ENCODE measurements at regions not wholly inside any gene's neighbourhood (a gene's known extent, or its start where the extent isn't known, plus 50 kb on each side); places are given as distances from the start of the nearest gene placed in this dataset.

- Histone ChIP-seq H3K27me3 (ENCODE audit: insufficient read depth) (no peaks in the 10 kb centered on the region), H3K9me2 (no peaks in the 10 kb centered on the region), H4K20me1 (ENCODE audit: insufficient read depth) (no peaks in the 10 kb centered on the region), H3K79me2 (ENCODE audit: insufficient read depth) (no peaks in the 10 kb centered on the region), H3K9me3 (no peaks in the 10 kb centered on the region), H3K9ac (no peak overlapping the region), H3K4me2 (no peak overlapping the region), H3K27ac (ENCODE audit: low read depth in 2 of 2, low read length in 1 of 2) (no peak overlapping the region), H2AFZ (ENCODE audit: low read depth) (no peak overlapping the region), H3K36me3 (replicated peaks in 1 of 2; ENCODE audit: control insufficient read depth in 1 of 2, insufficient read depth in 2 of 2, low read length in 1 of 2) (no peaks in the 10 kb centered on the region), H3F3A (replicated peaks; ENCODE audit: insufficient read depth) (no peaks in the 10 kb centered on the region), H3K4me1 (ENCODE audit: control insufficient read depth in 1 of 2, insufficient read depth in 2 of 2, low read depth in 1 of 2, low read length in 1 of 2) (no peaks in the 10 kb centered on the region), H3K4me3 (ENCODE audit: low read depth in 2 of 2, low read length in 1 of 2) (no peak overlapping the region)
- ChIA-PET CTCF (interaction anchor here (0.5 to 4.5 kb wide), 3 partner anchors 10 to 907 kb away, joined by 3 to 30 read pairs (median 4); no protein-coding TSS in a partner anchor), POLR2A (no interaction called here)
- DNase-seq, result no peak
- TF ChIP-seq NFIC (IDR thresholded peaks at IDR 0.05; ENCODE audit: borderline replicate concordance) (no peak), RXRA (IDR thresholded peaks at IDR 0.05; ENCODE audit: borderline replicate concordance, low read depth) (no peak), RAD21 (IDR thresholded peaks at IDR 0.05; ENCODE audit: low read length) (no peak), EP300 (IDR thresholded peaks at IDR 0.05; ENCODE audit: borderline replicate concordance in 1 of 2, low read depth in 1 of 2, low read length in 1 of 2) (no peak), SMC3 (IDR thresholded peaks at IDR 0.05; ENCODE audit: low read depth, low read length) (no peak), IRF3 (IDR thresholded peaks at IDR 0.05; ENCODE audit: low read depth, low read length) (no peak), MXI1 (IDR thresholded peaks at IDR 0.05; ENCODE audit: low read depth, low read length) (no peak)
- WGBS (ENCODE audit: low lambda C conversion rate), result 31% methylated on average over 14 of the region's 14 CpGs
Measured at GRCh38 chr20:61118429-61119224, 133.4 kb upstream of the CDH4 start.

GRCh38 chr20:61119273-61119672 is 132.8 kb upstream of the CDH4 start:
- Histone ChIP-seq H3K4me1 (ENCODE audit: control insufficient read depth in 1 of 2, insufficient read depth in 2 of 2, low read depth in 1 of 2, low read length in 1 of 2) (no peaks in the 10 kb centered on the region), H3K4me3 (ENCODE audit: low read depth in 2 of 2, low read length in 1 of 2) (no peak overlapping the region), H3K79me2 (ENCODE audit: insufficient read depth) (no peaks in the 10 kb centered on the region), H3K4me2 (no peak overlapping the region), H3K36me3 (replicated peaks in 1 of 2; ENCODE audit: control insufficient read depth in 1 of 2, insufficient read depth in 2 of 2, low read length in 1 of 2) (no peaks in the 10 kb centered on the region), H3F3A (replicated peaks; ENCODE audit: insufficient read depth) (no peaks in the 10 kb centered on the region), H2AFZ (ENCODE audit: low read depth) (no peak overlapping the region), H4K20me1 (ENCODE audit: insufficient read depth) (no peaks in the 10 kb centered on the region), H3K27ac (ENCODE audit: low read depth in 2 of 2, low read length in 1 of 2) (no peak overlapping the region), H3K9me3 (no peaks in the 10 kb centered on the region), H3K9me2 (no peaks in the 10 kb centered on the region), H3K9ac (no peak overlapping the region), H3K27me3 (ENCODE audit: insufficient read depth) (no peaks in the 10 kb centered on the region)
- 45% methylated on average over 10 of the region's 10 CpGs for WGBS (ENCODE audit: low lambda C conversion rate)
- ChIA-PET CTCF (interaction anchor here (1.4 to 4.5 kb wide), 2 partner anchors 9 to 908 kb away, joined by 4 to 30 read pairs; no protein-coding TSS in a partner anchor), POLR2A (no interaction called here)
- DNase-seq, result no peak
- TF ChIP-seq FOXM1 (IDR thresholded peaks at IDR 0.05; ENCODE audit: low read depth), result no peak
- TF ChIP-seq JUND (IDR thresholded peaks at IDR 0.05), result no peak
- no peak for TF ChIP-seq RCOR1 (IDR thresholded peaks at IDR 0.05; ENCODE audit: low read length)
- TF ChIP-seq EP300 (IDR thresholded peaks at IDR 0.05; ENCODE audit: borderline replicate concordance in 1 of 2, low read depth in 1 of 2, low read length in 1 of 2), result no peak
- no peak for TF ChIP-seq ZBTB33 (IDR thresholded peaks at IDR 0.05; ENCODE audit: borderline replicate concordance, low read depth)
- no peak for TF ChIP-seq IRF3 (IDR thresholded peaks at IDR 0.05; ENCODE audit: low read depth, low read length)
- TF ChIP-seq MEF2A (IDR thresholded peaks at IDR 0.05; ENCODE audit: borderline replicate concordance, low read depth), result no peak
- TF ChIP-seq SMC3 (IDR thresholded peaks at IDR 0.05; ENCODE audit: low read depth, low read length), result no peak
- no peak for TF ChIP-seq GABPA (IDR thresholded peaks at IDR 0.05; ENCODE audit: low read depth)
- TF ChIP-seq REST (IDR thresholded peaks at IDR 0.05; ENCODE audit: low read depth, low read length), result no peak
- TF ChIP-seq USF1 (IDR thresholded peaks at IDR 0.05; ENCODE audit: borderline replicate concordance, low read depth), result no peak
- TF ChIP-seq GATA2 (CRISPR knock-in tag; IDR thresholded peaks at IDR 0.05), result no peak
- no peak for TF ChIP-seq RFX5 (IDR thresholded peaks at IDR 0.05; ENCODE audit: low read length)
- no peak for TF ChIP-seq MXI1 (IDR thresholded peaks at IDR 0.05; ENCODE audit: low read depth, low read length)
- TF ChIP-seq FOXJ3 (CRISPR knock-in tag; IDR thresholded peaks at IDR 0.05), result no peak

Measured in SK-N-SH (cell line).